Activated naive CD8-positive, alpha-beta T cell treated with anti-CD3 and anti-CD28 coated beads for 36 hours (primary cell): ENCODE measurements at regions not wholly inside any gene's neighbourhood (a gene's known extent, or its start where the extent isn't known, plus 50 kb on each side); places are given as distances from the start of the nearest gene placed in this dataset.
"Not testable (repeated sequence)": the region's sequence is repeated elsewhere in the genome, so short reads cannot be mapped to it uniquely, and the experiment has no call there.

ENCODE experiments used
- DNase-seq: peaks from one replicate; pipeline ENCODE4 v3.0.0; 2021
- H3K27ac Mint-ChIP-seq: one replicate; pipeline ENCODE4 v1.8.0; 2022; ENCODE audit warnings: mild to moderate bottlenecking, moderate library complexity, mixed read lengths
- H3K27me3 Mint-ChIP-seq: one replicate; pipeline ENCODE4 v1.8.0; 2022; ENCODE audit warnings: mild to moderate bottlenecking, mixed read lengths
- H3K36me3 Mint-ChIP-seq: one replicate; pipeline ENCODE4 v1.8.0; 2021; ENCODE audit warnings: mild to moderate bottlenecking, mixed read lengths
- H3K4me1 Mint-ChIP-seq: one replicate; pipeline ENCODE4 v1.8.0; 2021; ENCODE audit warnings: mixed read lengths
- H3K4me3 Mint-ChIP-seq: one replicate; pipeline ENCODE4 v1.8.0; 2022; ENCODE audit warnings: mild to moderate bottlenecking, moderate library complexity, mixed read lengths
- H3K9me3 Mint-ChIP-seq: one replicate; pipeline ENCODE4 v1.8.0; 2022; ENCODE audit warnings: mixed read lengths

DNA sequence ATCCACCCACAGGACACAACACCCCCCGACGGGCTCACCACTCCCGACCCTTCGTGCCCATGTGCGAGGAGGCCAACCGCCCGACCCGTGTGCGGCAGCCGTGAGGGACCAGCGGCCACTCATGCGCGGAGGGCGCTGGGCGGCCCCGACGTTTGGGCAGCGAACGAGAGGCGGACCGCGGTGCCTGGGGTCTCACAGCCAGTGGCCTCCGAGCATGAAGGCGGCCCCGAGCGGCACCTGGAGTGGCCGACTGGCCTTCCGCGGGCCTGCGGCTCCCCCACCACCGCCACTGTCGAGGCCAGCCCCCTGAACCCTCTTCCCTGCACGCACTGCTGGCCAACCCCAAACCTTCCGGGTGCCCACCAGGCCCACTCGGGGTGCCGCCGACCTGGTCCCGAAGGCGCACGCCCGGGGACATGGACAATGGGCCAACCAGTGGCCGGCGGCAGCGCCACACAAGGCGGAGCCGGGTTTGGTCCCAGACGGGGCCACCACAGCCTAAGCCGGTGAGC lies 4274.9 kb upstream of the OR11H1 start:
- no peaks in the 10 kb centered on the region for H3K4me1 Mint-ChIP-seq

DNA sequence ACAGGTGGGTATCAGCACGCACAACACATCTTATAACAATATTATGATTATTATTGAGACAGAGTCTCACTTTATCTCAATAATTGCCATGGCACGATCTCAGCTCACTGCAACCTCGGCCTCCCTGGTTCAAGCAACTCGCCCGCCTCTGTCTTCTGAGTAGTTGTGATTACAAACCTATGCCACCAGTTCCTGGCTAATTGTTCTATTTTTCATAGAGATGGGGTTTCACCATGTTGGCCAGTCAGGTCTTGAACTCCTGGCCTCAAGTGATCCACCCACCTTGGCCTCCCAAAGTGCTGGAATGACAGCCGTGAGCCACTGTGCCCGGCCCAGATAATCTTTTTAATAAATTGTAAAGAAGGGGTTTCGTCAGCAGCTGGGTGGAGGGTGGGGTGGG lies 4257.0 kb upstream of the OR11H1 start:
- not testable (repeated sequence) for H3K9me3 Mint-ChIP-seq, H3K4me1 Mint-ChIP-seq, H3K27me3 Mint-ChIP-seq, DNase-seq, H3K36me3 Mint-ChIP-seq, H3K4me3 Mint-ChIP-seq, H3K27ac Mint-ChIP-seq

More for the DNA sequence above, 4274.9 kb upstream of the OR11H1 start:
- no peak for DNase-seq
- Mint-ChIP-seq H3K9me3 (no peaks in the 10 kb centered on the region), H3K36me3 (no peaks in the 10 kb centered on the region), H3K27me3 (no peaks in the 10 kb centered on the region), H3K4me3 (no peak overlapping the region), H3K27ac (no peak overlapping the region)

DNA sequence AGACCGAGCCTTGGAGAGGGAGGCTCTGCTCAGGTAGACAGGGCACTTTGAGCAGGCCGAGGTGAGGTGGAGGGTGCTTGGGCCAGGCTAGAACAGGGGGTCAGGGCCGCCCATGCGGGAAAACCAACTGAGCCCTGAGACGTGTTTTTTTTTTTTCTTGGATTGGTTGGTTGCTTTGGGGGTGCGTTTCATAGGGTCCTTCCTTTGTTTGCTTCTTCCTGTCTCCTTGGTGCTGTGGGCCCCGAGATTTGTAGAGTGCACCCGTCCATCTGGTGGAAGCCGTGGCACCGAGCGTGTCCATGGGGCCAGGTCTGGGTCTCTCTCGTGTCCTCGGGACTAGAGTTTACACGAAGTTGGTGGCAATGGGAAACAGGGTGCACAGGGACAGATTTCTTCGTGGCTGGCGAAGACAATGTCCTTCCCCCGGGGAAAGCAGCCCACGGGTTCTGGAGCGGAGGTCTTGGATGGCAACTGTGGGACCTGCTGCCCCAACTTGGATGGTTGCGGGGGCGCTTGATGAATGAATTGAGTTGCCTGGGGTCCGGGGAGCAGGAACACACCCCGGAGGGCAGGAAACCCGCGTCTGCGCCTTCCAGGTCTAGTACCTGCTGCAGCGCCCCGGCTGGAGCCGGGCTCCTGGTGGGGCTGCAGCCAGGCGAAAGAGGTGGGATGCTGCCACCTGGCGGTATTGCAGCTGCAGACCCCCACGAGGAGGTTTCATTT lies 4242.7 kb upstream of the OR11H1 start:
- H3K4me3 Mint-ChIP-seq, H3K27me3 Mint-ChIP-seq, H3K27ac Mint-ChIP-seq, H3K36me3 Mint-ChIP-seq, H3K4me1 Mint-ChIP-seq: not testable (repeated sequence)
- peaks cover 20% of the 10 kb centered on the region for H3K9me3 Mint-ChIP-seq
- DNase-seq, result peak; percentile 35

DNA sequence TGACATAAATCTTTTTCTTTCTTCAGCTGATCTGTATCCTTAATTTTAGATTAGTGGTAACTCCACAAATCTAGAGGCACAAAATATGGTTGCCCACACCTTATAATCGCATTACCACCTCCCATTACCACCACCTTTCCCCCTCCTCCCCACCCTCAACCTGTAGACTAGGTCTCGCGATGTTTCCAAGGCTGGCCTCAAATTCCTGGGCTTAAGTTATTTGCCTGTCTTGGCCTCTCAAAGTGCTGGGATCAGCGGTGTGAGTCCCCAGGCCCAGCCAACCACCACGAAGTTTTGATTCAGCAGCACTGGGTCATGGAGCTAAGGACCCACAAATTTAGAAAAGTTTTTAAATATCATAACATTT lies 4242.2 kb upstream of the OR11H1 start:
- H3K4me3 Mint-ChIP-seq, H3K36me3 Mint-ChIP-seq, H3K27me3 Mint-ChIP-seq, DNase-seq, H3K27ac Mint-ChIP-seq, H3K4me1 Mint-ChIP-seq: not testable (repeated sequence)
- H3K9me3 Mint-ChIP-seq, result peaks cover 22% of the 10 kb centered on the region

DNA sequence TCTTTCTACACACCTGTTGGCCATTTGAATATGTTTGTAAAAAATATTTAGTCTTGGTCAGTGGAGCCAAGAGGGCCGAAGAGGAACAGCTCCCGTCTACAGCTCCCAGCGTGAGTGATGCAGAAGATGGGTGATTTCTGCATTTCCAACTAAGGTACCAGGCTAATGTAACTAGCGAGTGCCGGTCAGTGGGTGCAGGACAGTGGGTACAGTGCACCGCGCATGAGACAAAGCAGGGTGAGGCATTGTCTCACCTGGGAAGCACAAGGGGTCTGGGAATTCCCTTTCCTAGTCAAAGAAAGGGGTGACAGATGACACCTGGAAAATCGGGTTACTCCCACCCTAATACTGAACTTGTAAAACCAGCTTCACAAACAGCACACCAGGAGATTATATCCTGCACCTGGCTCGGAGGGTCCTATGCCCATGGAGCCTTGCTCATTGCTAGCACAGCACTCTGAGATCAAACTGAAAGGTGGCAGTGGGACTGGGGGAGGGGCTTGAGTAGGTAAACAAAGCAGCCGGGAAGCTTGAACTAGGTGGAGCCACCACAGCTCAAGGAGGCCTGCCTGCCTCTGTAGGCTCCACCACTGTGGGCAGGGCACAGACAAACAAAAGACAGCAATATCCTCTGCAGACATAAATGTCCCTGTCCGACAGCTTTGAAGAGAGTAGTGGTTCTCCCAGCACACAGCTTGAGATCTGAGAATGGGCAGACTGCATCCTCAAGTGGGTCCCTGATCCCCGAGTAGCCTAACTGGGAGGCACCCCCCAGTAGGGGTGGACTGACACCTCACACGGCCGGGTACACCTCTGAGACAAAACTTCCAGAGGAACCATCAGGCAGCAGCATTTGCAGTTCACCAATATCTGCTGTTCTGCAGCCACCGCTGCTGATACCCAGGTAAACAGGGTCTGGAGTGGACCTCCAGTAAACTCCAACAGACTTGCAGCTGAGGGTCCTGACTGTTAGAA lies 4239.5 kb upstream of the OR11H1 start:
- H3K4me1 Mint-ChIP-seq, H3K27ac Mint-ChIP-seq, H3K4me3 Mint-ChIP-seq, H3K27me3 Mint-ChIP-seq, DNase-seq, H3K36me3 Mint-ChIP-seq: not testable (repeated sequence)
- peaks cover 36% of the 10 kb centered on the region for H3K9me3 Mint-ChIP-seq

DNA sequence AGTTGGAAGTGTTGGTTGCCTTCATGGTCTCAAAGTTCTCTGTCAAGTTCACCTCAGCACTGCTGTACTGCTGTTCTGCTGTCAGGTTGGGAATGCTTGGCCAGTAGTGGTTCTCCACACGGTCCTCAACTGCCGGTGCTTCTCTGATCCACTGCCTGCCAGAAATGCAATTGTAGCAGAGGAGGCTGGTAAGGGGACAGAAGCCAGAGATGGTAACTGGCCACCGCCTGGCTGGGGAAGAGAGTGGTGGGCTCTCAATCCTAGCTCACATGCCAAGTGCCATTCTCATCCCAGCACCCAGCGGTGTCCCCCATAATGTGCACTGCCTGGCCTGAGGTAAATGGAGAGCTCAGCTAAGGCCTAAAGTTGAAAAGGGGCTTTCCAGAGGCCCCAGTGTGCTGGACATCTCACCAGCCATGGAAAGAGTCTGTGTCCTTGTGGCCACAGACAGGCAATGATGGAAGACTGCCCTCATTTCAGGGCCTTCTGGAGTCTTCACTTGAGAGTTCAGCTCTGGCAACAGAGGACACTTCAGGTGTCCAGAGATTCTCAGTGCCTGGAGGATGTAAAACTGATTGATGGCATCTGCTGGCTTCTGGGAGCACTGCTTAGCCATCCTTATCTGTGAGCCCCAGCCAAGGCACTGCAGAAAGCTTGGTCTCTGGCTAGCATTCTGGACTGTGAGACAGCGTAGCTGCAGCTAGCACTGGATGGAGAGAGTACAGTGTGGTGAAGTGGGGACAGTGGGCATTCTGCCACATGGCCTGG lies 4229.7 kb upstream of the OR11H1 start:
- not testable (repeated sequence) for H3K4me1 Mint-ChIP-seq, DNase-seq, H3K36me3 Mint-ChIP-seq, H3K4me3 Mint-ChIP-seq, H3K27me3 Mint-ChIP-seq, H3K27ac Mint-ChIP-seq
- H3K9me3 Mint-ChIP-seq, result peaks cover 32% of the 10 kb centered on the region

DNA sequence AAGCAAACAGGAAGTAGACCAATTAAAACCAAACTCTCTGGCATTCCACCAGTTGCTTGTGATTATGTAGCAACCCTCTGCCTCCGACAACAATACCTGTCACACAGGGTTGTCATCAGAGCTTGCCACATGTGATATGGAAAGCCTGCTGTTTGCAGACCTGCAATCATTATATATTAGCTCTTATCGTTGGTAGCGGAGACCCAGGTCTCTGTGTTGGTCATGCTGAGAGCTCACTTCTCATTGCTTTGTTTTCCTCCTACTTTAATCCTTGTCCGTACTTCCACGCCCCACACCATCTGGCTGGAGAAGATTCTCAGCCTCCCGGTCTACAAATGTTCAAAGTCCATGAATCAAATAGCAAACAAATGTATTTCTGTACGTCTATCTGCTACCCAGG lies 4225.6 kb upstream of the OR11H1 start:
- H3K4me3 Mint-ChIP-seq, H3K4me1 Mint-ChIP-seq, DNase-seq, H3K27me3 Mint-ChIP-seq, H3K36me3 Mint-ChIP-seq, H3K27ac Mint-ChIP-seq: not testable (repeated sequence)
- peaks cover 37% of the 10 kb centered on the region for H3K9me3 Mint-ChIP-seq

DNA sequence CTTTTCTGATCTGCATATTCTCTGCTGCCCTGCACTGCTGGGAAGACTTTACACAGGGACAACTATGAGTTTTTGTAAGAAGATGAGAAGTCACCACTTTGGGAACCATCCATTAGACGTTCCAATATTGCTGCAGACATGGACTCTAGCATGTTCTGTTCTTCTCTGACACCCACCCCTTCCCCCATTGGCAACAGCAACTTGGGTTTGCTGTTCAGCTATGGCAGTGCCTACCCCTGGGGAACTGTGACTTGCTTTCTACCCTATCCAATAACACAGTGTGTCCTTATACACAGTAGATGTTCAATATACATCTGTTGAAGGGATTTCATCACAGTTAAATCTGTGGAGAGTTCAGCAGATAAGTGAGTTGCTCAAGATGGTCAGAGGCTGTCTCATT lies 4225.1 kb upstream of the OR11H1 start:
- not testable (repeated sequence) for H3K27me3 Mint-ChIP-seq, H3K4me3 Mint-ChIP-seq, H3K27ac Mint-ChIP-seq, H3K36me3 Mint-ChIP-seq, DNase-seq, H3K4me1 Mint-ChIP-seq
- H3K9me3 Mint-ChIP-seq, result peaks cover 38% of the 10 kb centered on the region

DNA sequence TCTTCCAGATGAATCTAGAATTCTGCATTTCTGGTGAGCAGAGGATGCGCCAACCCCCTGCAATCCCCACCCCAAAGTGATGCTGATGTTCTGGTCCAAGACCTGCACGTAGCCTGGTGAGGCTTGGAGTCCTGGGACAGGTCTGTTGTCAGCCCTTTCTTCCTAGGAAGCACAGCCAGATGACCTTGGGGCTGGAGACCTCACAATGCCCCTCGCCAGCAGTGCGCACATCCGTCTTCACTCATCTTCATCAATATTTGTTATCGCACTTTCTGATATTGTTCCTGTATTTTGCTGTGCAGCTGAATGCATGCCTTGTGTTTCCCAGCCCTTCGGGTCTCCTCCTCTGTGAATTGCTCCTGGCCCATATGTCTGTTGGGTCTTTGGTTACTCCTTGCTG lies 4222.8 kb upstream of the OR11H1 start:
- H3K9me3 Mint-ChIP-seq, result peaks cover 41% of the 10 kb centered on the region
- not testable (repeated sequence) for H3K27me3 Mint-ChIP-seq, H3K27ac Mint-ChIP-seq, DNase-seq, H3K36me3 Mint-ChIP-seq, H3K4me1 Mint-ChIP-seq, H3K4me3 Mint-ChIP-seq

DNA sequence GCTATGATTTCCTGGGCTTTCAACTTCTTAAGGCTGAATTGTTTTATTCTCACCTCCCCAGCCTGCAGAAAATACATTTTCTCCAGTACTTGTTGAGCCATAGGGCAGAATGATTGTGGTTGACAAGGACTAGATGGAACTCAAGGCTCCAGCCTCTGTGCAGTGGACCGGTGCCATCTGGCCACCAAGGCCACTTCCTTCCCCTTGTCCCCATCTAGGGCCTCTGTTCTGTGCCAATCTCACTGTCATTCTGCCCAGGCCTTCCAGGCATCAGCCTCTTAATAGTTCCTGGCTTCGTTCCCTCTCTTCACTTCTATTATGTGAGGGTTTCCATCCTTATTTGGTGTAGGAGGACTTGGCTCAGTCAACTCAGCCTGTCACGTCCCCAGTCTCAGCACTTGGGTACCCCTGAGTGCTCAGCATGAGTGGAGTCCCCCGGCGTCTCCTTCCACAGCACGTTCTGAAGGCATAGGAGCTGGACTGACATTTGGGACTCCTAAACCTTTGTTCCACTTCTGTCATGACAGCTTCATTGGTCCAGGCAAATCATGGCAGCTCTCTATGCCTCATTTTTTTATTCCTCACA lies 4221.0 kb upstream of the OR11H1 start:
- not testable (repeated sequence) for H3K4me3 Mint-ChIP-seq, H3K27ac Mint-ChIP-seq, H3K36me3 Mint-ChIP-seq, H3K27me3 Mint-ChIP-seq, H3K4me1 Mint-ChIP-seq, DNase-seq
- H3K9me3 Mint-ChIP-seq, result peaks cover 39% of the 10 kb centered on the region

DNA sequence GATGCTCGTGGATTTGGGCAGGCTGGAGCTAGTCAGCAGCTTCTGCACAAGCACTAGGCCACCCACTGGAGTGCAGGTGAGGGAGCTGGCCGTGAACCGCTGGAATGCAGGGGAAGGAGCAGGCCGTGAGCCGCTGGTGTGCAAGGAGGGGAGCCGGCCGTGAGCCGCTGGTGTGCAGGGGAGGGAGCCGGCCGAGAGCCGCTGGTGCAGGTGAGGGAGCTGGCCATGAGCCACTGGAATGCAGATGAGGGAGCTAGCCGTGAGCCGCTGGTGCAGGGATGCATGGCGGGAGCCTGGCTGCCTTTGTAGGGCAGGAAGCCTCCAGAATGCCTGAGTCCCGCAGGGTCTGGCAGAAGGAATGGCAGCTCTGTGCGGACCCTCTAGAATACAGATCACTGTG lies 4220.0 kb upstream of the OR11H1 start:
- H3K36me3 Mint-ChIP-seq, result no peaks in the 10 kb centered on the region
- no peaks in the 10 kb centered on the region for H3K27me3 Mint-ChIP-seq
- no peak for DNase-seq
- H3K4me1 Mint-ChIP-seq, result no peaks in the 10 kb centered on the region
- H3K27ac Mint-ChIP-seq, result no peak overlapping the region
- H3K9me3 Mint-ChIP-seq, result peaks cover 35% of the 10 kb centered on the region
- no peak overlapping the region for H3K4me3 Mint-ChIP-seq

DNA sequence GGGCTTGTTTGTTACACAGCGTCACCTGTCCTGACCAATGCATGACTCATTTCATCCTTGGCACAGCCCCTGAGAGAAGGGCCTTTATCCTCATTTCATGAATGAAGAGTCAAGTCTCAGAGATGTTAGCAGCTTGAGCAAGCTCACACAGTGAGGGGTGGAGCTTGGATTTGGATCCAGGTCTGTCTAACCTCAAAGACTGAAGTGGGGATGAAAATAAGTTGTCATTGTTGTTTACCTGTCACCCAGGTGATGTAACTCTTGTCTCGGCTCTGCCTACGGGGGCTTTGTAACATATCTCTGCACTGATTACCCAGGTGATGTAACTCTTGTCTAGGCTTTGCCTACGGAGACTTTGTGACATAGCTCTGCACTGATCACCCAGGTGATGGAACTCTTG lies 4218.2 kb upstream of the OR11H1 start:
- H3K9me3 Mint-ChIP-seq, result peaks cover 38% of the 10 kb centered on the region
- DNase-seq, H3K27ac Mint-ChIP-seq, H3K4me1 Mint-ChIP-seq, H3K4me3 Mint-ChIP-seq, H3K36me3 Mint-ChIP-seq, H3K27me3 Mint-ChIP-seq: not testable (repeated sequence)

DNA sequence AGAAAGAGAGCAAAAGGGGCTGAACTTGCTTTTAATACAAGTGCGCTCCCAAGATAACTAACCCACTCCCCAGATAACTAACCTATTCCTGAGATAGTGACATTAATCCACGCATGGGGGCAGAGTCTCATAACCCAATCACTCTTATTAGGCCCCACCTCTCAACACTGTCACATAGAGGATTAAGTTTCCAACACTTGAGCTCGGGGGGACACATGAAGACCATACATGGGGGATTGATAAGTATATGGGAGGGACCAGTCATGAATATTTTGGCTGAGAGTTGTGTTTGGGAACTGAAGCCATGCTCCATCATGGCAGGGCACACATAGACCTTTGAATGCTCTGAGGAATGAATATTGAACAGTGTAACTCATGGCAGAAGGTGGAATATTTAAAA lies 4217.3 kb upstream of the OR11H1 start:
- H3K9me3 Mint-ChIP-seq, result peaks cover 34% of the 10 kb centered on the region
- not testable (repeated sequence) for DNase-seq, H3K27me3 Mint-ChIP-seq, H3K4me1 Mint-ChIP-seq, H3K4me3 Mint-ChIP-seq, H3K36me3 Mint-ChIP-seq, H3K27ac Mint-ChIP-seq

DNA sequence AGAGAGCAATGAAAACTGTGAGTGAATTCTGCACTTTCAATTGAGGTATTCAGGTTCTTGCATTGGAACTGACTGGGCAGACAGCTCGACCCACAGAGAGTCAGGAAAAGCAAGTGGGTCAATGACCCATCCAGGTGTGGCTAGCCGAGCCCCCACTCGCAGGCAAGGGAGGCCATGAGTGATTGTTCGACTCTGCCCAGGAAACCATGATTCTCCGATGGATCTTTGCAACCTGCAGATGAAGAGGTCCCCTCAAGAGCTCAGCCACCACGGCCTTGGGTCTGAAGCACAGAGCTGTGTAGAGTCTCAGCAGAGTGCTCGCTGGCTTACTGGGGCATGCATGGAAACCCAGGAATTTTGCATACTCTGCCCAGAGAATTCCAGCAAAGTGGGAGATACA lies 4215.4 kb upstream of the OR11H1 start:
- not testable (repeated sequence) for H3K36me3 Mint-ChIP-seq, DNase-seq, H3K27ac Mint-ChIP-seq, H3K4me1 Mint-ChIP-seq, H3K27me3 Mint-ChIP-seq, H3K4me3 Mint-ChIP-seq
- H3K9me3 Mint-ChIP-seq, result peaks cover 32% of the 10 kb centered on the region
